ENCODE measurements at regions not wholly inside any gene's neighbourhood (a gene's known extent, or its start where the extent isn't known, plus 50 kb on each side); places are given as distances from the start of the nearest gene placed in this dataset.

DNA sequence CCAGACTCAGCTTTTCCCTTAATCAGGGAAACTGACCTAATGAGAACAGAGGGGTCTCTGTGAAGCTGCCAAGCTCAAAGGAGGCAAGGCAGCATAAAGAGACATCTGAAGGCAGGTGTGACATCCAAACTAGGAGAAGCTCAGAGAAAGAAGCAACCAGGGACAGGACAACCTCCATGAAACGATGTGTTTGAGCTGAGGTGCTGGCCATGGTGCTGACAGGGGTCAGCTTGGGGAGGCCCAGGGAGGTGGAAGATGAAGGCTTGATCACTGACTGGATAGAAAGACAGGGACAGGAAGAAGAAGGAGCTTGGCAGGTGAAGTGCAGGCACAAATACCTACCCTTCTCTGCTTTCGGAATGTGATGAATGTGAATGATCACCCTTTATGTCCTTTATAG lies 179.5 kb upstream of the NSMCE3 start:
- TF ChIP-seq RARB (CRISPR knock-in tag; IDR thresholded peaks at IDR 0.05), result no peak
- TF ChIP-seq, protein P1, sequence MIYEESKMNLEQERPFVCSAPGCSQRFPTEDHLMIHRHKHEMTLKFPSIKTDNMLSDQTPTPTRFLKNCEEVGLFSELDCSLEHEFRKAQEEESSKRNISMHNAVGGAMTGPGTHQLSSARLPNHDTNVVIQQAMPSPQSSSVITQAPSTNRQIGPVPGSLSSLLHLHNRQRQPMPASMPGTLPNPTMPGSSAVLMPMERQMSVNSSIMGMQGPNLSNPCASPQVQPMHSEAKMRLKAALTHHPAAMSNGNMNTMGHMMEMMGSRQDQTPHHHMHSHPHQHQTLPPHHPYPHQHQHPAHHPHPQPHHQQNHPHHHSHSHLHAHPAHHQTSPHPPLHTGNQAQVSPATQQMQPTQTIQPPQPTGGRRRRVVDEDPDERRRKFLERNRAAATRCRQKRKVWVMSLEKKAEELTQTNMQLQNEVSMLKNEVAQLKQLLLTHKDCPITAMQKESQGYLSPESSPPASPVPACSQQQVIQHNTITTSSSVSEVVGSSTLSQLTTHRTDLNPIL (CRISPR knock-in tag; IDR thresholded peaks at IDR 0.05; ENCODE audit: low read depth), result no peak
- no peak for TF ChIP-seq ARNTL (CRISPR knock-in tag; IDR thresholded peaks at IDR 0.05; ENCODE audit: borderline replicate concordance, low read depth)
- TF ChIP-seq ZFP3 (CRISPR knock-in tag; IDR thresholded peaks at IDR 0.05), result no peak
- no peak for TF ChIP-seq GLIS3 (CRISPR knock-in tag; IDR thresholded peaks at IDR 0.05)
- TF ChIP-seq ESRRG (CRISPR knock-in tag; IDR thresholded peaks at IDR 0.05), result no peak
- TF ChIP-seq, protein P2, sequence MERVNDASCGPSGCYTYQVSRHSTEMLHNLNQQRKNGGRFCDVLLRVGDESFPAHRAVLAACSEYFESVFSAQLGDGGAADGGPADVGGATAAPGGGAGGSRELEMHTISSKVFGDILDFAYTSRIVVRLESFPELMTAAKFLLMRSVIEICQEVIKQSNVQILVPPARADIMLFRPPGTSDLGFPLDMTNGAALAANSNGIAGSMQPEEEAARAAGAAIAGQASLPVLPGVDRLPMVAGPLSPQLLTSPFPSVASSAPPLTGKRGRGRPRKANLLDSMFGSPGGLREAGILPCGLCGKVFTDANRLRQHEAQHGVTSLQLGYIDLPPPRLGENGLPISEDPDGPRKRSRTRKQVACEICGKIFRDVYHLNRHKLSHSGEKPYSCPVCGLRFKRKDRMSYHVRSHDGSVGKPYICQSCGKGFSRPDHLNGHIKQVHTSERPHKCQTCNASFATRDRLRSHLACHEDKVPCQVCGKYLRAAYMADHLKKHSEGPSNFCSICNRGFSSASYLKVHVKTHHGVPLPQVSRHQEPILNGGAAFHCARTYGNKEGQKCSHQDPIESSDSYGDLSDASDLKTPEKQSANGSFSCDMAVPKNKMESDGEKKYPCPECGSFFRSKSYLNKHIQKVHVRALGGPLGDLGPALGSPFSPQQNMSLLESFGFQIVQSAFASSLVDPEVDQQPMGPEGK (CRISPR knock-in tag; IDR thresholded peaks at IDR 0.05; ENCODE audit: borderline replicate concordance), result no peak
- TF ChIP-seq ZFP30 (CRISPR knock-in tag; IDR thresholded peaks at IDR 0.05), result no peak
- no peak for TF ChIP-seq ISL1 (CRISPR knock-in tag; IDR thresholded peaks at IDR 0.05)
- TF ChIP-seq, protein P3, sequence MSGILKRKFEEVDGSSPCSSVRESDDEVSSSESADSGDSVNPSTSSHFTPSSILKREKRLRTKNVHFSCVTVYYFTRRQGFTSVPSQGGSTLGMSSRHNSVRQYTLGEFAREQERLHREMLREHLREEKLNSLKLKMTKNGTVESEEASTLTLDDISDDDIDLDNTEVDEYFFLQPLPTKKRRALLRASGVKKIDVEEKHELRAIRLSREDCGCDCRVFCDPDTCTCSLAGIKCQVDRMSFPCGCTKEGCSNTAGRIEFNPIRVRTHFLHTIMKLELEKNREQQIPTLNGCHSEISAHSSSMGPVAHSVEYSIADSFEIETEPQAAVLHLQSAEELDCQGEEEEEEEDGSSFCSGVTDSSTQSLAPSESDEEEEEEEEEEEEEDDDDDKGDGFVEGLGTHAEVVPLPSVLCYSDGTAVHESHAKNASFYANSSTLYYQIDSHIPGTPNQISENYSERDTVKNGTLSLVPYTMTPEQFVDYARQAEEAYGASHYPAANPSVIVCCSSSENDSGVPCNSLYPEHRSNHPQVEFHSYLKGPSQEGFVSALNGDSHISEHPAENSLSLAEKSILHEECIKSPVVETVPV (CRISPR knock-in tag; IDR thresholded peaks at IDR 0.05), result no peak

All from SK-N-SH treated with all-trans-retinoic acid at 6 μM for 48 hours (cell line).